ENCODE measurements at regions not wholly inside any gene's neighbourhood (a gene's known extent, or its start where the extent isn't known, plus 50 kb on each side); places are given as distances from the start of the nearest gene placed in this dataset.

DNA sequence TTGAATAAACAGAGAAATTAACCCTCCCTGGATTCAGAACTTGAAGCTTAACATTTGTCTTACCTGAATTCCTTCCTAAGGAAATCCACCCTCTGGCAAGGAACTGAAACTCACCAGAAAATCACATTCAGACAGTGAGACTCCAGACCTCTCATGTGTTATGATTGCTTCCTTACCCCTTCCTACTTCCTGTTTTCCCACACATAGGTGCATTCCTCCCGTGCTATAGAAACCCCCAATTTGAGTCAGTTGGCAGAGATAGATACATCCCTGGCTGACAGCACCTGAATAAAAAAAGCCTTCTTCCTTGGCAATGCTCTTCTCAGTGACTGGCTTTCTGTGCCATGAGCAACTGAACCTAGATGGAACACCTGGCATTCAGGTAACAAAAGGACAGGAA, 157.0 kb upstream of the SMIM31 start:
- TF ChIP-seq, protein P1, sequence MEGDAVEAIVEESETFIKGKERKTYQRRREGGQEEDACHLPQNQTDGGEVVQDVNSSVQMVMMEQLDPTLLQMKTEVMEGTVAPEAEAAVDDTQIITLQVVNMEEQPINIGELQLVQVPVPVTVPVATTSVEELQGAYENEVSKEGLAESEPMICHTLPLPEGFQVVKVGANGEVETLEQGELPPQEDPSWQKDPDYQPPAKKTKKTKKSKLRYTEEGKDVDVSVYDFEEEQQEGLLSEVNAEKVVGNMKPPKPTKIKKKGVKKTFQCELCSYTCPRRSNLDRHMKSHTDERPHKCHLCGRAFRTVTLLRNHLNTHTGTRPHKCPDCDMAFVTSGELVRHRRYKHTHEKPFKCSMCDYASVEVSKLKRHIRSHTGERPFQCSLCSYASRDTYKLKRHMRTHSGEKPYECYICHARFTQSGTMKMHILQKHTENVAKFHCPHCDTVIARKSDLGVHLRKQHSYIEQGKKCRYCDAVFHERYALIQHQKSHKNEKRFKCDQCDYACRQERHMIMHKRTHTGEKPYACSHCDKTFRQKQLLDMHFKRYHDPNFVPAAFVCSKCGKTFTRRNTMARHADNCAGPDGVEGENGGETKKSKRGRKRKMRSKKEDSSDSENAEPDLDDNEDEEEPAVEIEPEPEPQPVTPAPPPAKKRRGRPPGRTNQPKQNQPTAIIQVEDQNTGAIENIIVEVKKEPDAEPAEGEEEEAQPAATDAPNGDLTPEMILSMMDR (IDR thresholded peaks at IDR 0.05; ENCODE audit: low read length), result no peak
- TF ChIP-seq EZH2phosphoT487 (IDR thresholded peaks at IDR 0.05; ENCODE audit: low read length) (no peak), EZH2 (optimal IDR thresholded peaks at IDR 0.05; ENCODE audit: low read depth, low read length) (no peak)
